SU-DHL-6 (cell line): ENCODE measurements at regions not wholly inside any gene's neighbourhood (a gene's known extent, or its start where the extent isn't known, plus 50 kb on each side); places are given as distances from the start of the nearest gene placed in this dataset.

ENCODE experiments used
- H2AFZ ChIP-seq: fragments of 200-600 bp; sonication (generic); 2 replicates; pipeline ENCODE4 v1.6.1; 2014; ENCODE audit warnings: low read depth, mild to moderate bottlenecking, moderate library complexity, mixed read lengths, antibody characterized with exemption, low read length; ENCODE audit not compliant: severe bottlenecking
- H3F3A ChIP-seq: fragments of 200-600 bp; shearing (Covaris generic); 2 replicates; pipeline ENCODE4 v1.6.0; 2016; ENCODE audit warnings: antibody characterized with exemption, mild to moderate bottlenecking; ENCODE audit not compliant: insufficient read depth
- H3K27ac ChIP-seq: fragments of 200-600 bp; sonication (generic); 2 replicates; pipeline ENCODE4 v1.5.1; 2016; ENCODE audit warnings: low read depth, mild to moderate bottlenecking, low read length, moderate library complexity, mixed read lengths
- H3K27me3 ChIP-seq: fragments of 200-600 bp; sonication (generic), shearing (Covaris generic); 2 replicates; pipeline ENCODE4 v1.6.0; 2014; ENCODE audit warnings: mild to moderate bottlenecking, low read length
- H3K36me3 ChIP-seq: fragments of 200-600 bp; sonication (generic); 2 replicates; pipeline ENCODE4 v1.6.1; 2014; ENCODE audit warnings: mild to moderate bottlenecking, low read length, mixed read lengths
- H3K4me2 ChIP-seq: fragments of 300-600, 200-600 bp; shearing (Covaris generic), sonication (generic); 2 replicates; pipeline ENCODE4 v1.6.0; 2014; ENCODE audit warnings: low read length, low read depth, mild to moderate bottlenecking; ENCODE audit not compliant: poor library complexity, severe bottlenecking
- H3K4me3 ChIP-seq: fragments of 200-600 bp; sonication (generic); 2 replicates; pipeline ENCODE4 v1.5.1; 2014; ENCODE audit warnings: antibody characterized with exemption, low read length, mild to moderate bottlenecking, mixed read lengths; ENCODE audit not compliant: insufficient read depth, poor library complexity, severe bottlenecking
- H3K79me2 ChIP-seq: fragments of 200-600 bp; sonication (generic); 2 replicates; pipeline ENCODE4 v1.6.1; 2014; ENCODE audit warnings: mild to moderate bottlenecking, low read length, moderate library complexity; ENCODE audit not compliant: insufficient read depth
- H3K9ac ChIP-seq: fragments of 200-600 bp; sonication (generic); 2 replicates; pipeline ENCODE4 v1.7.0; 2014; ENCODE audit warnings: mild to moderate bottlenecking, low read length
- H3K9me2 ChIP-seq: fragments of 200-600 bp; sonication (generic); replicated peaks from 2 replicates; pipeline ENCODE4 v1.6.1; 2014; ENCODE audit warnings: low read length; ENCODE audit not compliant: insufficient read depth
- H3K9me3 ChIP-seq: fragments of 200-600 bp; sonication (generic); 2 replicates; pipeline ENCODE4 v1.6.1; 2014; ENCODE audit warnings: low read length, mixed read lengths; ENCODE audit not compliant: insufficient read depth
- H4K20me1 ChIP-seq: fragments of 200-600 bp; sonication (generic); 2 replicates; pipeline ENCODE4 v1.6.1; 2014; ENCODE audit warnings: low read depth, mild to moderate bottlenecking, antibody characterized with exemption, low read length, moderate library complexity, mixed read lengths
- EZH2phosphoT487 ChIP-seq: fragments of 200-600 bp; sonication (generic), shearing (Covaris generic); conservative IDR thresholded peaks from 2 replicates; pipeline ENCODE4 v1.6.1; 2018; ENCODE audit warnings: mild to moderate bottlenecking, antibody characterized with exemption, low read length, moderate library complexity, mixed read lengths
- TF ChIP-seq, protein P1 (sequence below): fragments of 200-600 bp; sonication (generic); IDR thresholded peaks from one replicate; pipeline ENCODE4 v1.5.1; 2017; ENCODE audit warnings: antibody characterized with exemption, mild to moderate bottlenecking, low read length, moderate library complexity; ENCODE audit not compliant: insufficient read depth, poor library complexity, severe bottlenecking

DNA sequence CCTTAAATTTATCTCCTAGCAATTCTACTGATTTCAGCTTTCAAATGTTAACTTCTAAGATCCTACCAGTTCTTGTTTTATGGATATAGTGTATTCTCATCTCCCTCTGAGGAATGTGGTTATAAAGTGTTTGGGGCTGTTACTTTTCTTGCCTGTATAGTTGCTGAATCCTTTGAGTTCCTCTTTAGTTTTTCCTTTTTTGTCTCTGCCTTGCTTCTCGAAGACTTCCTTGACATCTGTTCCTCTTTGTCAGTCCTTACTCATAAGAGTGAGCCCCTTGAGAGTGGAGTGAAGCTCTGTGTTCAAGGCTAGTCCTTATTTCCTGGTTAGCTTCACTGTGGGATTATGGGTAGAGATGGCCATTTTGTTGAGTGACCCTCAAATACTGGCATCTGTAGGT lies 84.6 kb downstream of the ELOVL4 start:
- Histone ChIP-seq H3K9me3 (no peaks in the 10 kb centered on the region), H3K27ac (no peak overlapping the region), H3K9me2 (no peaks in the 10 kb centered on the region), H3F3A (no peaks in the 10 kb centered on the region), H3K36me3 (no peaks in the 10 kb centered on the region), H3K4me2 (no peak overlapping the region), H3K4me3 (no peak overlapping the region), H2AFZ (no peak overlapping the region), H4K20me1 (no peaks in the 10 kb centered on the region), H3K27me3 (no peaks in the 10 kb centered on the region), H3K9ac (no peak overlapping the region), H3K79me2 (no peaks in the 10 kb centered on the region)
- TF ChIP-seq, protein P1, sequence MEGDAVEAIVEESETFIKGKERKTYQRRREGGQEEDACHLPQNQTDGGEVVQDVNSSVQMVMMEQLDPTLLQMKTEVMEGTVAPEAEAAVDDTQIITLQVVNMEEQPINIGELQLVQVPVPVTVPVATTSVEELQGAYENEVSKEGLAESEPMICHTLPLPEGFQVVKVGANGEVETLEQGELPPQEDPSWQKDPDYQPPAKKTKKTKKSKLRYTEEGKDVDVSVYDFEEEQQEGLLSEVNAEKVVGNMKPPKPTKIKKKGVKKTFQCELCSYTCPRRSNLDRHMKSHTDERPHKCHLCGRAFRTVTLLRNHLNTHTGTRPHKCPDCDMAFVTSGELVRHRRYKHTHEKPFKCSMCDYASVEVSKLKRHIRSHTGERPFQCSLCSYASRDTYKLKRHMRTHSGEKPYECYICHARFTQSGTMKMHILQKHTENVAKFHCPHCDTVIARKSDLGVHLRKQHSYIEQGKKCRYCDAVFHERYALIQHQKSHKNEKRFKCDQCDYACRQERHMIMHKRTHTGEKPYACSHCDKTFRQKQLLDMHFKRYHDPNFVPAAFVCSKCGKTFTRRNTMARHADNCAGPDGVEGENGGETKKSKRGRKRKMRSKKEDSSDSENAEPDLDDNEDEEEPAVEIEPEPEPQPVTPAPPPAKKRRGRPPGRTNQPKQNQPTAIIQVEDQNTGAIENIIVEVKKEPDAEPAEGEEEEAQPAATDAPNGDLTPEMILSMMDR, result no peak
- no peak for TF ChIP-seq EZH2phosphoT487

DNA sequence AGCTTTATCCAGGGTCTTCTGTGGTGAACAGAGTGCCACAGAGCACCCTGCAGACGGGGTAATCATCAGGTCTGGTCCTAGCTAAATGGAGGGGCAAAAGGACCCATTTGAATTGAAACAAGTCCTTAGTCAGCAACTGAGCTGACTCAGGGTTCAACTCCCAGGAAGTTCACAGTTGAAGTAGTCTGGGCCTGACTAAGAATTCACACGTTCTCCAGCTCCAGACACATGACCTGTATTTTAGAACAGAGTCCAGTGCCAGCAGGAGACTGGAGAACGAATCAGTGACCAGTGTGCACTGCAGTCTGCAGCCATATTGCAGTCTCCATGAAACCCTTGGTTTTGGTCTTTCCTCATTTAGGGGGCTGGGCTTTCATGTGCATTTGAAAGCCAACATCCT lies 85.2 kb downstream of the ELOVL4 start:
- Histone ChIP-seq H3K79me2 (no peaks in the 10 kb centered on the region), H3K9me3 (no peaks in the 10 kb centered on the region), H3K27ac (no peak overlapping the region), H3K36me3 (no peaks in the 10 kb centered on the region), H3K9me2 (no peaks in the 10 kb centered on the region), H4K20me1 (no peaks in the 10 kb centered on the region), H2AFZ (no peak overlapping the region), H3K9ac (no peak overlapping the region), H3K4me2 (no peak overlapping the region), H3K4me3 (no peak overlapping the region), H3K27me3 (no peaks in the 10 kb centered on the region), H3F3A (no peaks in the 10 kb centered on the region)
- TF ChIP-seq, protein P1, result no peak
- no peak for TF ChIP-seq EZH2phosphoT487

DNA sequence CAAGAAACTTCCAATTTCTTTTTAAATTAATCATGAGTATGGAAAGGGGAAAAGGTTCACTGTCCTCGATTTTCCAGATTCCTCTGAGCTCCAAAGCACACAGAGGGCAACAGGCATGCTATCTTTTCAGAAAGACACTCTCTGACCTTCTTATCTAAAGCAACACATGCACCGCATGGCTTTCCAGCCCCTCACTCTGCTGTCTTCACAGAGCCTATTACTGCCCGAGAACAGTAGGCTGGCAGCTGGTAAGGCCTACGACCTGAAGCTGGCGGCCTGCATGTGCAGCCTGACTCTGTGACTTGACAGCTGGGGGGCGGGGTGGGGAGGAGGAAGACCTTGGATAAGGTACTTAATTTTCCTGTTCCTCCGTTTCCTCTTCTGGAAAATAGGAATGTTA lies 86.3 kb downstream of the ELOVL4 start:
- no peak overlapping the region for H3K4me2 ChIP-seq
- no peaks in the 10 kb centered on the region for H4K20me1 ChIP-seq
- H3K9me3 ChIP-seq, result no peaks in the 10 kb centered on the region
- TF ChIP-seq, protein P1, result no peak
- TF ChIP-seq EZH2phosphoT487, result no peak
- H3F3A ChIP-seq, result no peaks in the 10 kb centered on the region
- H3K9ac ChIP-seq, result no peak overlapping the region
- H3K27ac ChIP-seq, result no peak overlapping the region
- H3K27me3 ChIP-seq, result no peaks in the 10 kb centered on the region
- H3K36me3 ChIP-seq, result no peaks in the 10 kb centered on the region
- H3K79me2 ChIP-seq, result no peaks in the 10 kb centered on the region
- H2AFZ ChIP-seq, result no peak overlapping the region
- no peak overlapping the region for H3K4me3 ChIP-seq
- no peaks in the 10 kb centered on the region for H3K9me2 ChIP-seq

DNA sequence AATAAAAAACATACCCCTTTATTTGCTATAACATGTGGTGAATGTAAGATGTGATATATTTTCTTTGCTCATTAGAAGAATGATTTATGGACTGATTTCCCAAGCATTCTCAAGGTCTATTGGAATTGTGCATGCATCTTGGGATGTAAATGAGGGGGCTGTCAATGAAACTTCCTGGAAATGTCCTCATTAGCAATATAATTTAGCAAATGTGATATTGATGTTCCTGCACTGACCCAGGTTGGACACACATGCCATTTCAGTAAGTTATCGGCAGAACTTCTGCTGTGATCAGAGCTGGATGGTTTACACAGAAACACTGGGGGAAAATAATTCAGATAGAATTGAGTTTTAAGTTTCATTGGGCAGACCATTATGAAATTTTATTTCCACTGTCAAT lies 99.9 kb downstream of the ELOVL4 start:
- Histone ChIP-seq H3K79me2 (no peaks in the 10 kb centered on the region), H3K4me2 (no peak overlapping the region), H3K4me3 (no peak overlapping the region), H3K9me3 (no peaks in the 10 kb centered on the region), H3K36me3 (no peaks in the 10 kb centered on the region), H3K27me3 (no peaks in the 10 kb centered on the region), H3K9me2 (no peaks in the 10 kb centered on the region), H3K27ac (no peak overlapping the region), H3F3A (no peaks in the 10 kb centered on the region), H3K9ac (no peak overlapping the region), H4K20me1 (no peaks in the 10 kb centered on the region), H2AFZ (no peak overlapping the region)
- TF ChIP-seq EZH2phosphoT487, result no peak
